ENCODE measurements at regions not wholly inside any gene's neighbourhood (a gene's known extent, or its start where the extent isn't known, plus 50 kb on each side); places are given as distances from the start of the nearest gene placed in this dataset.

DNA sequence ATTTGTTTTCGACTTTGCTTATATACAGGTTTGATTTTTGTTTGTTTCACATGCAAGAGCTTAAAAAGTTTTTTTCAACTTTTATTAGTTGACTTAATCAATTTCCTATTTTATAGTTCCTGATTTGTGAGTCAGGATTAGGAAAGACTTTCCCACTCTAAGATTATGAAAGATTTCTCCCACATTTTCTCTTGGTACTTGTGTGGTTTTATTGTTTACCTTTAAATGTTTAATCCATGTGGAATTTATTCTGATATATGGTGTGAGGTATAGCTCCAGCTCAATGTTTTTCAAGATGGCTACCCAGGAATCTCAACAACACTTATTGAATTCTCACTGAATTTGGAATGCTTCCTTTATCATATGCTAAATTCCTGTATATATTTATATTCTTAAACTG lies 117.8 kb upstream of the LGALSL start:
- no peak for DNase-seq (ENCODE audit: low read depth in 1 of 2, low spot score in 1 of 2)

DNA sequence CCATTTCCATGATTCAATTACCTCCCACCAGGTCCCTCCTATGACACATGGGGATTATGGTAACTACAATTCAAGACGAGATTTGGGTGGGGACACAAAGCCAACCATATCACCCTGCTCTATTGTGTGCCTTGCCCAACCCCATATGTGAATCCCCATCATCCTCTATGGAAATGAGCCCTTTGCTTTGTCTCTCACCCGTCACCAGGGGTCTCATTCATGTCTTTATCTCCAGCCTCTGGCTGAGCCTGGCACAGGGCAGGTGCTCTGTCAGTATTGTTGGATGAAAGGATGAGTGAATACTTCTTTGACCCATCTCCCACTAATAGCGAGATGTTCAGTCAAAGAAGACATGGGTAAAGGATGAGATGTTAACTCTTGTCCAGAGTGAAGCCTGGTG lies 116.6 kb upstream of the LGALSL start:
- DNase-seq (ENCODE audit: low read depth in 1 of 2, low spot score in 1 of 2), result no peak

DNA sequence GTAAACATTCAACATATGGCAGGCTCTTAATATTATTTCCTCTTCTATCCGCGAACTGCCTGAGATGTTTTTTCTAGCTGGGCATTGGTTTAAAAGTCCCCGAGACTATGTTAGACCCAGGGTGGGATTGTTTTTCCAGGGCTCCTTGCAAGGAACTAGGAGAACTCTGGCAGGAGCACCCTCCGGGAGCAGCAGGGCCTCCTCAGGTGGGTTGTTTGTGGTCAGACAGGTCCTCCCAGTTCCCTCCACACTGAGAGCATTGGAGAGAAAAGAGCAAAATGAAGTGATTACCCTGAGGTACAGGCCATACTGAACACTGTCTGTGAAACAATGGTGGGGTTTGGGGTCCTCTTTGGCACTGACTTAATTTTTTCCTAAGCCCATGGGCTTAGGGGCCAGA lies 115.9 kb upstream of the LGALSL start:
- no peak for DNase-seq (ENCODE audit: low read depth in 1 of 2, low spot score in 1 of 2)

DNA sequence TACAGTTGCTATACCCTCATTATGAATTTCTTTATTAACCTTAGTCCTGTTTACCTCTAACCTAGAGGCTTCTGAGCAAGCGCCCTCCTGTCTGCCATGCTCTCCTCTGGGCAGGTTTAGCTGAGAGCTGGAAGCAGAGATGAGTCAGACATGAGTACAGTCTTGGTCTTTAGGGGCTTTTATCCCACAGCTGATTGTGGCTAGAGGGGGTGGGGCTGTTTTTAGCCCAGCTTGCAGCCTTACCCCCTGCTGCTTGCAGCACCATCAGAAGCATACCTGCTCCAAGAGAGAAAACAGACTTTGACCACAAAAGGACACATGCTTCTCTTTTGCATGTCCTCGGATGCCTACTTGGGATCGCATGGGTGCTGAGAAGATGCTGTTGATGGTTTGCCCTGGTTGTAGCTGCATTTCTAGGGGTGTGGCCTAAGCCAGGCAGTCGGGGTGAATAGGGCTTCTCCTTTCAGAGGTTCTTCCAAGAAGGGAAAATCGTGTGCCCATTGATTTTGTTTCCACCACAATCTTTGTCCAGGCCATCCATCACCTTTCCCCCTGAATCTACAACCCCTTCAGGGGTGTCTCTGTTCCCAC lies 115.0 kb upstream of the LGALSL start:
- DNase-seq (ENCODE audit: low read depth in 1 of 2, low spot score in 1 of 2), result no peak

DNA sequence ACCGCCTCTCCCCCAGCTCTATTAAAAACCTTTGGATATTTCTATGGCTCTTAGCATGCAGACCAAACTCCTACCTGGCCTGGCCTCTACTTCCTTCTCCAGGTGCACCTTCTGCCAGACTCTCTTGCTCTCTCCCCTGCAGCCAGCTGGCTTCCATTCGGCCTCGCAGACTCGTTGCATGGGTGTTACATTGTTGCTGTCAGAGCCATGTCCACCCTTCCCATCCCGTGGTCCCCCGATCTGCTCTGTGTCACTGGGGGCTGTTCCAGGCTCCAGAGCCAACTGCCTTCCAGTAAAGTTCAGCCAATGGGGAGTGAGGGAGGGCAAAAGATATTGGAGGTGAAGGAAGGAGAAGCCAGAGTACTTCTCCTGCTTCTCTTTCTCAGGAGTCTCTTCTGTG lies 112.5 kb upstream of the LGALSL start:
- DNase-seq (ENCODE audit: low read depth in 1 of 2, low spot score in 1 of 2), result no peak

DNA sequence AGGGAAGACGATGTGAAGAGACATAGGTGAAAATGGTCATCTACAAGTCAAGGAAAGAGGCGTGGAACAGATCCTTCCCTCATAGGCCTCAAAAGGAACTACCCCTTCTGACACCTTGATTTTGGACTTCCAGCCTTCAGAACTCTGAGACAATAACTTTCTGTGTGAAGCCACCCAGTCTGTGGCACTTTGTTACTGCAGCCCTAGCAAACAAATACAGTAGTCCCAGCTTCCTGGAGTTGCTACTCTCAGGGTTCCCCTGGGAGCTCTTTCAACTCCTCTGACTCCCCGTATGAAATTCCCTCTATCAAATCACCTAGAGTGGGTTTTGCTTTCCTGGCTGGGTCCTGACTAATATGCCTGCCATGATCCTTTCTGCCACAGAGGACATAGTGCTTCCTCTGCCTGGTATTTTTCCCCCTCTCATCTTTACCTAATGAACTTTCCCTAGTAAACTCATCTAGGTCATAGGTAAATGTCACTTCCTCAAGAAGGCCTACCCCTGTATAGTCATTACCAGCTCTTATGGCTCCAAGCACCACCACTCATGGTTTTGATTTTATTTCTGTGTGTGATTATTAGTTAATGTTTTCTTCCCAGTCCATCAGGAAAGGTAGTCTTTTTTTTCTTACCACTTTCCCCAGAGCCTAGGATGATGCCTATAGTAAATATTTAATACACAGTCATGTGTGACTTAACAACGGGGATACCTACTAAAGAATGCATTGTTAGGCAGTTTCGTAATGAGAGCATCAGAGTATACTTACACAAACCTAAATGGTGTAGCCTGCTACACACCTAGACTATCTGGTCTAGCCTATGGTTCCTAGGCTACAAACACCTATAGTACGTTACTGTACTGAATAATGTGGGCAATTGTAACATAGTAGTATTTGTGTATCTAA lies 111.5 kb upstream of the LGALSL start:
- DNase-seq (ENCODE audit: low read depth in 1 of 2, low spot score in 1 of 2), result no peak

DNA sequence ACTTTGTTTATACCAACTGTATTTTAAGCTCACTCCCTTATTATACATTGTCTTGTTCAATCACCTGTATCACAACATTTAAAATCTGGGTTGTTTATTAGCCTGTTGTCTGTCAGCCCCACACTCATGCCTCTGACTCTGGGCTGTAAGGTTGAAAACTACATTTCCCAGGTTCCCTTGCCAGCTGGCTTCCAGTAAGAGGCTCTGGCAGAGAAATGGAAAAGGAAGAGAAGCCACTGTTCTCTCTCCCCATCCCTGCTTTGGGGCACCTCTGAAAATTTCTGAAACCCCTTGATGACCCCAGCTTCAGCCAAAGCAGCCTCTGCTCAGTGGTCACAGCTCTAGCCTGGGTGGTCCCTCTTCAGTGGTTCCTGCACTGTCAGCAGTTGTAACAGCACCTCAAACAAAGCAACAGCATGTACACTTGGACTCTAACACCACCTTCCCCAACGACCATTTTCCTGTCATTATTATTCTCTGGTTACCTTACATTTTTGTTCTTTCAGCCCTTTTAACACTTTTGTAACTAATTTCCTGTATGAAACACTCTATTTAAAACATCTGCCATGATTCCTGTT lies 108.9 kb upstream of the LGALSL start:
- no peak for DNase-seq (ENCODE audit: low read depth in 1 of 2, low spot score in 1 of 2)

DNA sequence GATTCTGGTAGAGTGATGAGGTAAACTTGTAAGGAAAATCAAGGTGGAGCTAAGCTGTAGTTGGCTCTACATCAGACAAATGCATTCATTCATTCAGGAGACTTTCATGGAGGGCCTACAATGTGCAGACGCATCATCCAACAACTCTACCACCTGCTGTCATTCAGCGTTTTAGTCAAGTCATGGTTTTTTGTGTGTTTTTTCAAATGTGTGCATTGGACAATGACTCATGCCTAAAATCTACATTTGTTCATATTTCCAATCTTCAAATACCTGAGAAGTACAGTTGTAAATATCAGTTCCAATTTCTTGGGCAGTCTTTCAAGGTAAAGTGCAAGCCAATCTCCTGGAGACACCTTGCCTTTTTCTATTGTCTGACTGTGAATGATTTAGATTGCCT lies 108.0 kb upstream of the LGALSL start:
- no peak for DNase-seq (ENCODE audit: low read depth in 1 of 2, low spot score in 1 of 2)

DNA sequence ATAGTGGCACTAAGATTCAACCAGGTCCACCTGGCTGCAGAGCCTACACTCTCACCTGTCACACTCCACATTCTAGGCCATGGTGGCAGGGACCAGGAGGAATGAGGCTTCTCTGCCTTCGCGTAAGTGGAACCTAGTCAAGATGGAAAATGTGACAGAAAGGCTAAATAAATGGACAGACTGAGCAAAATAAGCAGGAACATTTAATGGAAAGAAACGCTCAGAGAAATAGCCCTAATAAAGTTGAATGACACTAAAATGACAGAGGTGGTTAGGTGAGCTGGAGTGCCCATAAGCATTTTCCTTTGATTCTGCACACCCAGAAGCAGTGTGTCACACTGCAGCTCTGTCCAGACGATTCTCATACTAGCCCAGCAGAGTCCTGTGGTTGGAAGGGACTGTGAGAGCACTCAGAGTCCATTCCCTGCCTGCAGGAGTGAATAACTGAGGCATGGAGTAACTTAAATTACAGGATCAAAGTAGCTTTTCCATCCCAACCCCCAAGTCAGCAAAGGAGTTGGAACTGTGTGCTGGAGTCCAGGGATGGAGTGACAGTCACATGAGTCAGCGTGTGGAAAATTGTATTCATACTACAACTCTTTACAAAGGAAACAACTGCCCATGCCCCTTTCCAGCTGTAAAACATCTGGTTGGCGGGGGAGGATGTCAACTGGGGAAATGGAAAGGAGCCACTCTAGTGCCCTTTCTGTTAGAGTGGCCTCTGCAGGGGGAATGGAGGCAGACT lies 105.4 kb upstream of the LGALSL start:
- DNase-seq (ENCODE audit: low read depth in 1 of 2, low spot score in 1 of 2), result no peak

DNA sequence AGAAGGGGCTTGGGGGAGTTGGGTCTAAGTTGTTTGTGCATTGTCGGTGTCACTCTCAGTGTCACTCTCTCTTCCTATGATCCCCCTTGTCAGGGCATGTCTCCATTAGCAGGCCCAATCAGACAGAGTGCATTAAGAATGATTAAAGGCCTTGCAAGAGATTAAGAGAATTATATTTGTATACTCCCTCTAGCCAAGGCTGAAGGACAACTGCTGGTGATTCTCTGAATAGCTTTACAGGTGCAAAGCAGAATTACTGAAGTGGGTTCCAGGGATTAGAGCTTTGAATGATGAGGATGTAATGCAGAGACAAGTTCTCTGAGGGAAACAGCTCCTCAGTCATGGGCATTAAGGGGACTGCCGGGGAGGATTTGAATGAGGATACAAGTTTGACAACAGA lies 104.8 kb upstream of the LGALSL start:
- no peak for DNase-seq (ENCODE audit: low read depth in 1 of 2, low spot score in 1 of 2)

DNA sequence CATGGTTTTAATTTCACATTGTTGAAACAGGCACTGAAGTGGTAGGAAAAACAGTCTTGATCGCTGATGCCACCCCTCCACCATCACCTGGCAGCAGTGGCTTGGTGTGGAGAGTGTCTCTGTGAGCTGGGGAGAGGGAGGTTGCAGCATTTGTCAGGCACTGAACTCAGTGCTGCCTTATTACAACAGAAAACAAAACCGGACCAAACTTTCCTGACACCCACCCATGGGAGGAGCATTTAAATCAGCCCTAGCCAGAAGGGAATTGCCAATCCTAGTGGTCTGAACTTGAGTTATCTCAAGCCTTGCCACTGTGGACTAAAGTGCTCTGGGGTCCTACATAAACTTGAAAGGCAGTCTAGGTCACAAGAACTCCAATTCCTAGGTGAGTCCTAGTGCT lies 103.0 kb upstream of the LGALSL start:
- no peak for DNase-seq (ENCODE audit: low read depth in 1 of 2, low spot score in 1 of 2)

DNA sequence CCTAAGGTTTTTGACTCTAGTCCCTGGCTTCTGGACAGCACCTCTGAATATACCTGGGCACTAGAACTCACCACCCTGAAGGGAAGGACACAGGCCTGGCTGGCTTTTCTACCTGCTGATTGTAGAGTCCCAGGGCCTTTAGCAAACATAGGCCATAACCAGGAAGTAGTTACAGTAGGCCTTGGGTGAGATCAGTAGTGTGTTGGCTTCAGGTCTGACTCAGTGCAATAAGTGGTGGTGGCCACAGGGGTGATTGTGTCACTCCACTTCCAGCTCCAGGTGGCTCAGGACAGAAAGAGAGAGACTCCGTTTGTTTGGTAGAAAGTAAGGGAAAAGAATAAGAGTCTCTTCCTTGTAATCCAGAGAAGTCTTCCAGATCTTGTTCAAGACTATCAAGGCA lies 101.7 kb upstream of the LGALSL start:
- DNase-seq (ENCODE audit: low read depth in 1 of 2, low spot score in 1 of 2), result no peak

DNA sequence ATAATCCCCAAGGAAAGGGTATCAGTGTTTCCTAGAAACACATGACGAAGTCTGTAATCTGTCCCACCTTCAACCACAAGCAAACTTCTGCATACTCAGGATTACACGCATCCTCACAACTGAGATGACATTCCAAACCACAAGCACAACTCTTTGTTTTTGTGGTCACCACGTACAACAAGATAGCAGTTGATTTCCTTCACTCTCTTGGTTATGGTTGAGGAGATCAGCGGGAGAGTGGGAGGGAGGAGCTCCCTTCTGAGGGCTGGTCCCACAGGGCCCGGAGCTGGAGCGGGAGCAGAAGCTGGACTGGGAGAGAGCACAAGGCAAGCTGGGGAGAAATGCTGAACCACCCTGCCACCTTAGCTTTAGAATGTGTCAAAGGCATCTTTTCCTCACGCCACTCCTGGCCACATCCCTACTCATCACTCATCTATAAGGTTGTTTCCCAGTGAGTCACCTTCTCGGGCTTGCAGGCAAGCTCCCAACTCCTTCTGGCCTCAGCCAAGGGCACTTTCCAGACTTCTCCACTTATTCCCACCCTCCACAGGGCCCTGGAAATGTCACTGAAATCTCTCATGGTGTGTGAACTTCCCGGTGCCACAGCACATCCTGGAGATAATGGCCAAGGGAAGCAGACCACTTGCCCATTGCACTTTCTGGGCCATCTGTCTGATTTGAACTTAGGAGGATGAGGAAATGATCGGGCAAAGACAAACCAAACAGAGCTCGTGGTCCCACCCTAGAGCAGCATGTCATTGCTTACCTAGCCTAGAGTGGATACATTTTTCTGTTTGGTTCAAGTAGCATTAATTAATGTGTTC lies 98.9 kb upstream of the LGALSL start:
- DNase-seq (ENCODE audit: low read depth in 1 of 2, low spot score in 1 of 2), result no peak

DNA sequence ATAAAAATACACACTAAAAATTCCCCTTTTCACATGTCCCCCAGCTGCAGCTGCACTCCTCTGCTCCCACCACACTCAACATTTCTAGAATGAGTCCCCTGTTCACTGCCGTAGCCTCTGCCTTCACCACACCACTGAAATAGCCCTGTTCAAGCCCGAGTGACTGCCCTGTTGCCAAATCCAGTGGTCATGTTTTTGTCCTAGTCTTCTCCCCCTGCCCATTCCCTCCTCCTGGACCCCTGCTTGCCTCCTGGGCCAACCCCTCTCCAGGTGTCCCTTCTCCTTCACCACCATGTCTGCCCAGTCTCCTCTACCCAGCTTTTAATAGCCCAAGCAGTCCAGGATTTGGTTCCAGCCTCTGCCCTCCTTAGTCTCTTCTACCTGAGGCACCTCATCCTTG lies 97.1 kb upstream of the LGALSL start:
- DNase-seq (ENCODE audit: low read depth in 1 of 2, low spot score in 1 of 2), result no peak

DNA sequence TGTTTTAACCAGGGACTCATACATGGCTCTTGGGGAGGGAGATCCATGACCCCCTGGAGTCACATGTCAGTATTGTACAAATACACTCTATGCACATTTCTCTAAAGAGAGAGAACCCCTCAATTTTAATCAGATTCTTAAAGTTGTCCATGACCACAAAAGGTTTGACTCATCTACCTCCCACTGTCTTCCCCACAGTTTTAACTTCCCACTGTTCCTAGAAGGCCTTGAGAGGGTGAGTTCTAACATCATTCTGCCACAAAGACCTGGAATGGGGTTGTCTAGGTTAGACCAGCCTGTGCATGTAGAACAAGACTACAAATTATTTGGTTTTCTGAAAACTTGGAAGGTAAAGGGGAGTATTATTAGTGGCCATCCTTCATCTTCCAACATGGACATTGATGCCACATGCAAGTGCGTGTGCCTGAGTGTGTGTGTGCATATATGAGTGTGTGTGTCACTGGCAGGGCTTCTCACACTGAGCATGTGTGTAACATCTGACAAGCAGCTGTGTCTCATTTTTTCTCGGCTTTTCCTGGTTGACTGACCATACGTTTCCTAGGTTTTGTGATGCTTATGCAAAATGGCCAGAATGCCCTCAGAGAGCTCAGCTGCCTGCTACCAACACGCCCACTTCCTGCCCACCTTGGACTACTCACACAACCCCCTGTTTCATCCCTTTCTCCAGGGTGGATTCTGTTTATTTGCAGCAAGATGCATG lies 94.6 kb upstream of the LGALSL start:
- no peak for DNase-seq (ENCODE audit: low read depth in 1 of 2, low spot score in 1 of 2)

DNA sequence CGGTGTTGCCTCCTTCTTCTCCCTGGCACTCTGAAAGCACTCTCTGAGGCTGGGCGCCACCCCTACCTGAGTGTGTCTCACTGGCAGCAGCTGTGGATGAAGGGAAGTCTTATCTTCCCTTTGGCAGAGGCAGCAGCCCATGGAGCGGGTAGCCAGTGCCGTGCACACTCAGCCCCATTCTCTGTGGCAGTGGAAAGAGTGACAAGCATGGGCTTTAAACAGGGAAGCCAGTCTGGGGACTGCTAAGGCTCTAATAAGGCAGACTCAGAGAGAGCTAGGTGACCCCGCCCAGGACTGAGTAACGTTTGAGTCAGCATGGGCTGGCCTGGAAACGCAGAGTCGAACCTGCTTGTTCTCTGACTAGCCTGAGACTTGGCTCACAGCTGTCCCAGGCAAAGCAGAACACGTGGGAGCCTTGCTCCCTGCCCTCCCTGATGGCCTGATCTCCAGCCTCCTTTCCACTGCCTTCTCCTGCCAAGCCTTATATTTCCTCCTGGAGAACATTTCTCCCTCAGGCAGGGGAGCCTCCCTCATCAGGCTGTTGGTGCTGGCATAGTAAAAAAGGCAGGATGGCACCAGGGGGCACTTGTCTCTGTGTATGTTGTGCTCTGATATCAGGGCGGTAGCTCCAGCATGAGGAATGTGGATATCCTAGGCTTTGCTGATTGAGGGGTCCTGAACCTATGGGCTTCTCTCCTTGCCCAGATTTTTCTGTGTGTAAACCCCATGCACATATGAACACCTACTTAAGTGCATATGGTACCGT lies 93.9 kb upstream of the LGALSL start:
- DNase-seq (ENCODE audit: low read depth in 1 of 2, low spot score in 1 of 2), result no peak

DNA sequence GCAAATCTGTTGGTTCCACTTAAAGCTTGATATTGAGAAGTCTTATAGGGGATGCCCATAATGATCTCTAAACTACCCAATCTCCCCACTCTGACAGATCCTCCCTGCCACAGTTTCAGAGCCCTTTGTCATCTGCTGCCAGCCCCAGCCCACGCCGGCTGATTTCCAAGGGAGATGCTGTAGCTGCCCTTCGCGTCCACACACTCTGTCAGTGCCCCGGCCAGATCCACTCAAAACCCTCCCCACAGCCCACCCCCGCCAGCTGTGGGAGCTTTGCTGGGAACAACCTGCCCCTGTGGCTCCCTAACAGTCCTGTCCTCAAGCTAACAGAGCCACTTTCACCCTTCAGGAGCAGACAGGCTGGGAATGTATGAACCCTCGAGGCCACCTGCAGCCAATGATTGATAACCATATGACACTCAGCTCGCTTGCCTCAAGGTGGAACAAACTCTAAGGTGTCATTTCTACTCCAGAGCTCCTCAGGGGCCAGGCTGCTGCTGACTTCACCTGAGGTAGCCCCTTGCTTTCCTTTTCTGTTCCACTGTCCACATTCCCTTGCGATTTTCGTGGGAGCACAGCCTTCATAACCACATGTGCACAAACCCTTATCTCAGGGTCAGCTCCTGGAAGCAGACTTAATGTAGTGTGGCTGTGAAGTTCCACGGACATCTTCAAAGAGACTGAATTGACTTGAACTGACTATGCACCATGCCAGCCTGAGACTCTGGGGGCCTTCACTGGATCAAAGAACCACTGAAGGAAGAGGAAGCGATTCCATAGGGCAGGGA lies 92.6 kb upstream of the LGALSL start:
- DNase-seq (ENCODE audit: low read depth in 1 of 2, low spot score in 1 of 2), result no peak

DNA sequence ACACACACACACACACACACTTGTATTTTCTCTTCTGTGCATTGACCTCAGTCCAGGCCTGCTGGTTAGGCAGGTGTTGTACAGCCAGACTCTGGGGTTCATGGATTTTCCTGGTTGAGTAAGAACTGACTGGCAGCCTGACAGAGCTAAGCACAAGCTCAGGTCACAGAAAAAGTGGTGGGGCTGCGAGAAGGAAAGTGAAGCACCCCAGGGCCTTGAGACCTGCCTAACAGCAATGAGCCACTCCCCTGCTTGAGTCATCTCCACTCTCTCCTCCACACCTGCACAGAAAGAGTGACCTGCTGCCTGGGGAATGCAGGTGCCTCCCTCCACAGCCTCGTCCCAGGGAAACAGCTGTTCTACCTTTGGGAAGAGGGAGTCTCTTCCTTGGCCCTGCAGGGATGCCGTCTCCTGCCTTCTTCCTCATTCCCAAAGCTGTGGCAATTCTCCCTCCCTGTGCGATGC lies 91.4 kb upstream of the LGALSL start:
- no peak for DNase-seq (ENCODE audit: low read depth in 1 of 2, low spot score in 1 of 2)

DNA sequence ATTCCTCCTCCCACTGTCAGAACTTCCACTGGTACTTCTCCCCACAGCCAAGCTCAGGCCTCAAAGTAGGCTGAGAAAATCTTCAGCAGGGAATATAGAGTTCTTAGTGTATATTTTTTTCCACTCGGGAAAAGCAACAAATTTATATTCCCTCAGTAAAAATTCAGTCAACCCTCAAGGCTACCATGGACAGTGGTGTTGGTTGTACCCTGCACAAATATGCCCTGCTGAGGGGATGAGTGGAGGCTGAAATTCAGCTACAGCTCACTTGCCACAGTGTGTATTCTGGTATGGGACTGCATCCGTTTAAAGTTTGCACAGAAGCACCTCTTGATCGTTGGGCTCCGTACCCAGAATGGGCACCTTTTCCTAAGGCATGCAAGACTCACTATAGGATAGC lies 90.8 kb upstream of the LGALSL start:
- DNase-seq (ENCODE audit: low read depth in 1 of 2, low spot score in 1 of 2), result no peak

Data from activated T-helper 1 cell treated with anti-CD3 and anti-CD28 coated beads, Interleukin-2, amount 50 U/mL, for 16 hours (primary cell).